Mesendoderm (in vitro differentiated cells): ENCODE measurements at regions not wholly inside any gene's neighbourhood (a gene's known extent, or its start where the extent isn't known, plus 50 kb on each side); places are given as distances from the start of the nearest gene placed in this dataset.

Experiments used
- DNase-seq: peaks from one replicate; pipeline ENCODE4 v3.0.0; 2013
- H2AK5ac ChIP-seq: 2 replicates; pipeline ENCODE4 v1.6.1; 2013; ENCODE audit warnings: low read length, inconsistent platforms
- H2BK120ac ChIP-seq: 2 replicates; pipeline ENCODE4 v1.6.1; 2013; ENCODE audit warnings: low read depth, mild to moderate bottlenecking, low read length, moderate library complexity, mixed read lengths
- H2BK15ac ChIP-seq: replicated peaks from 2 replicates; pipeline ENCODE4 v1.6.1; 2013; ENCODE audit warnings: low read depth, mild to moderate bottlenecking, moderate library complexity
- H2BK5ac ChIP-seq: 2 replicates; pipeline ENCODE4 v1.6.1; 2013; ENCODE audit warnings: low read length, inconsistent platforms
- H3K18ac ChIP-seq: 2 replicates; pipeline ENCODE4 v1.6.1; 2013; ENCODE audit warnings: mild to moderate bottlenecking, low read length, mixed read lengths
- H3K23ac ChIP-seq: one replicate; pipeline ENCODE4 v1.6.1; 2013; ENCODE audit warnings: low read length
- H3K27ac ChIP-seq: 2 replicates; pipeline ENCODE4 v1.5.1; 2013; ENCODE audit warnings: low read depth, mild to moderate bottlenecking, inconsistent platforms, low read length, moderate library complexity
- H3K27me3 ChIP-seq: 2 replicates; pipeline ENCODE4 v1.6.1; 2013; ENCODE audit warnings: low read length, control low read depth, mild to moderate bottlenecking, inconsistent platforms; ENCODE audit not compliant: insufficient read depth, poor library complexity
- H3K36me3 ChIP-seq: 2 replicates; pipeline ENCODE4 v1.6.1; 2013; ENCODE audit warnings: low read length, inconsistent platforms; ENCODE audit not compliant: control insufficient read depth, insufficient read depth
- H3K4ac ChIP-seq: one replicate; pipeline ENCODE4 v1.6.1; 2013; ENCODE audit warnings: low read depth, mild to moderate bottlenecking, low read length, moderate library complexity
- H3K4me1 ChIP-seq: 2 replicates; pipeline ENCODE4 v1.6.1; 2013; ENCODE audit warnings: low read depth, low read length, inconsistent platforms; ENCODE audit not compliant: control insufficient read depth
- H3K4me2 ChIP-seq: 2 replicates; pipeline ENCODE4 v1.6.1; 2013; ENCODE audit warnings: low read length
- H3K4me3 ChIP-seq: 2 replicates; pipeline ENCODE4 v1.5.1; 2013; ENCODE audit warnings: mild to moderate bottlenecking, low read length
- H3K56ac ChIP-seq: one replicate; pipeline ENCODE4 v1.6.1; 2013; ENCODE audit warnings: low read length
- H3K79me1 ChIP-seq: 2 replicates; pipeline ENCODE4 v1.6.1; 2013; ENCODE audit warnings: low read length, inconsistent platforms
- H3K79me2 ChIP-seq: 2 replicates; pipeline ENCODE4 v1.6.1; 2013; ENCODE audit warnings: mild to moderate bottlenecking, low read length; ENCODE audit not compliant: control insufficient read depth, insufficient read depth
- H3K9ac ChIP-seq: 2 replicates; pipeline ENCODE4 v1.6.1; 2013; ENCODE audit warnings: low read length, inconsistent platforms
- H4K5ac ChIP-seq: one replicate; pipeline ENCODE4 v1.6.1; 2013; ENCODE audit warnings: low read length
- H4K8ac ChIP-seq: one replicate; pipeline ENCODE4 v1.6.1; 2013; ENCODE audit warnings: low read depth, mild to moderate bottlenecking, control low read depth, low read length, moderate library complexity
- WGBS: extraction: QIAGEN DNeasy Blood & Tissue Kit; methylation state at CpG from one replicate; pipeline ENCODE4 v1.1.7; 2013; ENCODE audit warnings: low lambda C conversion rate, missing lambda C conversion rate; ENCODE audit not compliant: insufficient coverage; ENCODE audit errors: extremely low coverage; 5-methylcytosine and 5-hydroxymethylcytosine counted together

GRCh38 chr1:29783508-29784275 is 547.4 kb downstream of the PTPRU start:
- no peak overlapping the region for H2BK5ac ChIP-seq
- H3K4me3 ChIP-seq: no peak overlapping the region
- no peak overlapping the region for H3K4me2 ChIP-seq
- H3K27ac ChIP-seq: no peak overlapping the region
- no peaks in the 10 kb centered on the region for H3K4me1 ChIP-seq
- H4K5ac ChIP-seq: no peak overlapping the region
- no peak overlapping the region for H3K18ac ChIP-seq
- no CpG with 5 or more reads among the region's 17 CpGs for WGBS
- H3K79me2 ChIP-seq: no peaks in the 10 kb centered on the region
- no peak overlapping the region for H2BK15ac ChIP-seq
- H3K79me1 ChIP-seq: no peaks in the 10 kb centered on the region
- no peak overlapping the region for H3K4ac ChIP-seq
- no peaks in the 10 kb centered on the region for H3K36me3 ChIP-seq
- H3K56ac ChIP-seq: no peak overlapping the region
- no peak overlapping the region for H3K9ac ChIP-seq
- no peak overlapping the region for H2AK5ac ChIP-seq
- no peaks in the 10 kb centered on the region for H3K27me3 ChIP-seq
- no peak overlapping the region for H2BK120ac ChIP-seq
- DNase-seq: no peak
- H4K8ac ChIP-seq: no peak overlapping the region
- H3K23ac ChIP-seq: no peak overlapping the region

DNA sequence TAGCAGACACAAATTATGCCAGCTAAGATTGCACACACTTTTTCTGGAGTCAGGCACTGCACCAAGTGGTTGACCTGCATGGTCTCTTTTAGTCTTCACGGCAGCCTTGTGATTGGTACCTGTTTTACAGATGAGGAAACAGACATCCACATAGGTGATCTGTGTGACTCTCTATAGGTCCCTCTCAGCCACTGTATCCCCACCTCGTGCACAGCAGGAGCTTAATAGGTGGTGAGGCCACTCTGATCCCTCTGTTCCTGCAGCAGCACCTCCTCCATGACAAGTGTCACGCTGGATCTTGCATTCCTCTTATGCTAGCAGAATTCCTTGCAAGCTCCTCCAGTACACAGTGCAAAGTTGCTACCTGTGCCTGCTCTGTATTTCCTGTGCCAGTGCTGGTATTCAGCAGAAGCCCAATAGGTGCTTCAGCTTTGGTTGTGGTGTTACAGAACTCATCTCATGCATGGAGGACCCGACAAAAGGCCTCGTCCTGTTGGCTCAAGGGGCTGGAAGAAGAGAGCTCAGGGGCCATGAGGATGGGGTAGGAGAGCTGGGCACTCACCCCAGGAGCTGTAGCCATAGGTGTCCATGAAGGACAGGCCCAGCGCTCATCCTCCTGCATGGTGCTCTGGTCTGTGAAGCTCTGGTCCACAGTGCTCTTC is 546.7 kb downstream of the PTPRU start:
- H3K27ac ChIP-seq: no peak overlapping the region
- H2BK120ac ChIP-seq: no peak overlapping the region
- H3K56ac ChIP-seq: no peak overlapping the region
- H3K79me1 ChIP-seq: no peaks in the 10 kb centered on the region
- no peaks in the 10 kb centered on the region for H3K36me3 ChIP-seq
- H3K9ac ChIP-seq: no peak overlapping the region
- no peak overlapping the region for H4K8ac ChIP-seq
- no peak overlapping the region for H4K5ac ChIP-seq
- DNase-seq: no peak
- no peak overlapping the region for H2BK15ac ChIP-seq
- no peak overlapping the region for H3K4me2 ChIP-seq
- H3K4me3 ChIP-seq: no peak overlapping the region
- H3K27me3 ChIP-seq: no peaks in the 10 kb centered on the region
- H3K23ac ChIP-seq: no peak overlapping the region
- no peaks in the 10 kb centered on the region for H3K4me1 ChIP-seq
- WGBS: no CpG with 5 or more reads among the region's 6 CpGs
- no peak overlapping the region for H2AK5ac ChIP-seq
- H3K18ac ChIP-seq: no peak overlapping the region
- no peak overlapping the region for H3K4ac ChIP-seq
- no peak overlapping the region for H2BK5ac ChIP-seq
- H3K79me2 ChIP-seq: no peaks in the 10 kb centered on the region

DNA sequence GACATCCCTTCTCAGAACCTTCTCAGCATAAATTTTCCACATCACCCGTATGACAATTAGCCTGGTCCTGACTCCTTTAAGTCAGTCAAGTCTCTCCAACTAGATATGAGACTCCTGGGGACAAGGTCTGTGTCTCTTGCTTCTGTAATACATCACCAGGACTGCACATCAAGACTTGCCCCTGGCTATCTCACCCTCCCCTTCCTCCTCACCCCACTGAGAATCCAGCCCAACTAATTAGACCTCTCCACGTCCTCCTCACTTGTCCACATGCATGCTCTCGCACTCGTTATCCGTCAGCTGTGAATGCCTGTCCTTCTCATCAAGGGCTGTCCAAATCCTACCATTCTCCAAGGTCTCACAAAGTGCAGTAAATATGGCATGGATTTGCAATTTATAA is 542.8 kb downstream of the PTPRU start:
- Histone ChIP-seq H3K4me2 (no peak overlapping the region), H2BK120ac (no peak overlapping the region), H2BK5ac (no peak overlapping the region), H4K8ac (no peak overlapping the region), H3K27me3 (no peaks in the 10 kb centered on the region), H4K5ac (no peak overlapping the region), H3K79me1 (no peaks in the 10 kb centered on the region), H3K36me3 (no peaks in the 10 kb centered on the region), H2AK5ac (no peak overlapping the region), H3K18ac (no peak overlapping the region), H3K79me2 (no peaks in the 10 kb centered on the region), H3K4me1 (no peaks in the 10 kb centered on the region), H3K9ac (no peak overlapping the region), H3K23ac (no peak overlapping the region), H3K27ac (no peak overlapping the region), H2BK15ac (no peak overlapping the region), H3K4ac (no peak overlapping the region), H3K4me3 (no peak overlapping the region), H3K56ac (no peak overlapping the region)
- no peak for DNase-seq
- WGBS: no CpG with 5 or more reads among the region's 5 CpGs

- Histone ChIP-seq H2BK120ac (no peak overlapping the region), H3K79me2 (no peaks in the 10 kb centered on the region), H2BK15ac (no peak overlapping the region), H3K23ac (no peak overlapping the region), H4K5ac (no peak overlapping the region), H3K4me1 (no peaks in the 10 kb centered on the region), H3K18ac (no peak overlapping the region), H3K9ac (no peak overlapping the region), H3K4ac (no peak overlapping the region), H3K4me2 (no peak overlapping the region), H2AK5ac (no peak overlapping the region), H3K36me3 (no peaks in the 10 kb centered on the region), H2BK5ac (no peak overlapping the region), H3K4me3 (no peak overlapping the region), H3K56ac (no peak overlapping the region), H4K8ac (no peak overlapping the region), H3K27ac (no peak overlapping the region), H3K79me1 (no peaks in the 10 kb centered on the region), H3K27me3 (no peaks in the 10 kb centered on the region)
- no CpG with 5 or more reads among the region's 2 CpGs for WGBS
- no peak for DNase-seq
These were observed 541.2 kb downstream of the PTPRU start for GRCh38 chr1:29777522-29777921.

- no peak overlapping the region for H4K8ac ChIP-seq
- no peak overlapping the region for H2BK120ac ChIP-seq
- H3K36me3 ChIP-seq: no peaks in the 10 kb centered on the region
- no peak overlapping the region for H3K4ac ChIP-seq
- no peak overlapping the region for H3K18ac ChIP-seq
- no CpG with 5 or more reads among the region's 2 CpGs for WGBS
- H3K4me2 ChIP-seq: no peak overlapping the region
- no peak overlapping the region for H3K9ac ChIP-seq
- no peak overlapping the region for H3K23ac ChIP-seq
- no peaks in the 10 kb centered on the region for H3K79me2 ChIP-seq
- H3K56ac ChIP-seq: no peak overlapping the region
- H2BK5ac ChIP-seq: no peak overlapping the region
- no peak overlapping the region for H2AK5ac ChIP-seq
- no peak overlapping the region for H3K4me3 ChIP-seq
- no peak overlapping the region for H3K27ac ChIP-seq
- H3K79me1 ChIP-seq: no peaks in the 10 kb centered on the region
- DNase-seq: no peak
- H2BK15ac ChIP-seq: no peak overlapping the region
- H3K4me1 ChIP-seq: no peaks in the 10 kb centered on the region
- no peaks in the 10 kb centered on the region for H3K27me3 ChIP-seq
- H4K5ac ChIP-seq: no peak overlapping the region
These were observed 538.0 kb downstream of the PTPRU start for GRCh38 chr1:29774355-29774754.
